Astrocyte of the spinal cord (primary cell): ENCODE measurements at regions not wholly inside any gene's neighbourhood (a gene's known extent, or its start where the extent isn't known, plus 50 kb on each side); places are given as distances from the start of the nearest gene placed in this dataset.

Experiments
- DNase-seq: peaks from one replicate; pipeline ENCODE4 v3.0.0; 2011; ENCODE audit warnings: low read depth, low spot score
- H3K4me3 ChIP-seq: 2 replicates; pipeline ENCODE4 v1.5.1; 2011; ENCODE audit warnings: low read depth, mild to moderate bottlenecking, low read length, moderate library complexity
- in situ Hi-C: cut with HindIII; loops from 2 replicates; pipeline ENCODE4 v1.10.0; 2017; ENCODE audit warnings: low sequenced_read_pairs
- TF ChIP-seq, protein P1 (sequence below): IDR thresholded peaks from 2 replicates; pipeline ENCODE4 v1.5.1; 2012; ENCODE audit warnings: low read depth, mild to moderate bottlenecking, low read length, inconsistent platforms

DNA sequence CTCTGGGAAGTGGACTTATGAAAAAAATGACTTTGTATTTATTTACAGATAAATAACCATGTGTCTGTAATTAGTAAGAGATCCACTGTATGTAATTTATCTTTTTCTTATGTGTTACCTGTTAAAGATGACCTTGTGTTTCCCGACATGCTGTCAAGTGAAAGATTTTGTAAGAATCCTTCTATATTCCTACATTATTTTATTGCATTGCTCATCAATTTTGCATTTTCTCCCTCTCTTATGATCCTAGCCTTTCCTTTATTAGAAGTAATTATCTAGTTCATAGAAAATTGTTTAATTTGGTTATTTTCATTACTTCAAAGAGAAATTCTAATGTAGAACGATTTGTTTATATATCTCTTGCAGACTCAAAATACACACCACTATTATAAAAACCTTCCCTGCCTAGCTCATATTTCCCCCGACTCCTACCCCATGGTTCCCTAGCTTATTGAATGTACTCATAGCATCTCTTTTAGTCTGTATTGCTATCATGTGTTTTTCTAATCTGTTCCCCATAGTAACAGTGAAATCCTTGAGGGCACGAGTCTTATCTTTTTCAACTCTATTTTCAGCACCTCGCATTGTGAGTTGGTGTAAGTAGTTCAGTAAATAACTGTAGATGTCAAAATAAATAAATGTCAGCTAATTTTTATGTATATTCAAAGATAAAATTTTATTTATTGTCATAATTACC, 774.4 kb downstream of the HDGFL1 start:
- TF ChIP-seq, protein P1, sequence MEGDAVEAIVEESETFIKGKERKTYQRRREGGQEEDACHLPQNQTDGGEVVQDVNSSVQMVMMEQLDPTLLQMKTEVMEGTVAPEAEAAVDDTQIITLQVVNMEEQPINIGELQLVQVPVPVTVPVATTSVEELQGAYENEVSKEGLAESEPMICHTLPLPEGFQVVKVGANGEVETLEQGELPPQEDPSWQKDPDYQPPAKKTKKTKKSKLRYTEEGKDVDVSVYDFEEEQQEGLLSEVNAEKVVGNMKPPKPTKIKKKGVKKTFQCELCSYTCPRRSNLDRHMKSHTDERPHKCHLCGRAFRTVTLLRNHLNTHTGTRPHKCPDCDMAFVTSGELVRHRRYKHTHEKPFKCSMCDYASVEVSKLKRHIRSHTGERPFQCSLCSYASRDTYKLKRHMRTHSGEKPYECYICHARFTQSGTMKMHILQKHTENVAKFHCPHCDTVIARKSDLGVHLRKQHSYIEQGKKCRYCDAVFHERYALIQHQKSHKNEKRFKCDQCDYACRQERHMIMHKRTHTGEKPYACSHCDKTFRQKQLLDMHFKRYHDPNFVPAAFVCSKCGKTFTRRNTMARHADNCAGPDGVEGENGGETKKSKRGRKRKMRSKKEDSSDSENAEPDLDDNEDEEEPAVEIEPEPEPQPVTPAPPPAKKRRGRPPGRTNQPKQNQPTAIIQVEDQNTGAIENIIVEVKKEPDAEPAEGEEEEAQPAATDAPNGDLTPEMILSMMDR: no peak
- no peak for DNase-seq
- in situ Hi-C loops: no loop called here

DNA sequence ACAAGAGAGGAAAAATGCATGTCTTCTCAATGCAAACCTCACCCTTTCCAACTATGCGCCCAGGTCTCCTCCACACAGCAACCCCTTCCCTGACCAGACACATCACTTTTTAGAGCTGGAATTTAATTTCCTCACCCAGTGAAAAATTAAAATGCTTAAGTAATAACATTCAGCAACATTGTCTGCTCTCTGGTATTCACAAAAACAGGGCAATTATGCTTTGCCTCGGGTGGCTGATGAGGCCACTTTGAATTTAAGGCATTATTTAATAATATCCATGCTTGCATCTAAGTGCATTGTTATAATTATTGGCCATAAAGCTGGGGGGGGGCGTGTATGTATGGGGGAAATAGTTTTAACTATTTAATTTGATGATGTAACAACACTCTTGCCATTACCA, 777.8 kb upstream of the NRSN1 start:
- H3K4me3 ChIP-seq: no peak overlapping the region
- no peak for DNase-seq
- TF ChIP-seq, protein P1: no peak
- in situ Hi-C loops: no loop called here

More for the DNA sequence above, 774.4 kb downstream of the HDGFL1 start:
- H3K4me3 ChIP-seq: no peak overlapping the region

DNA sequence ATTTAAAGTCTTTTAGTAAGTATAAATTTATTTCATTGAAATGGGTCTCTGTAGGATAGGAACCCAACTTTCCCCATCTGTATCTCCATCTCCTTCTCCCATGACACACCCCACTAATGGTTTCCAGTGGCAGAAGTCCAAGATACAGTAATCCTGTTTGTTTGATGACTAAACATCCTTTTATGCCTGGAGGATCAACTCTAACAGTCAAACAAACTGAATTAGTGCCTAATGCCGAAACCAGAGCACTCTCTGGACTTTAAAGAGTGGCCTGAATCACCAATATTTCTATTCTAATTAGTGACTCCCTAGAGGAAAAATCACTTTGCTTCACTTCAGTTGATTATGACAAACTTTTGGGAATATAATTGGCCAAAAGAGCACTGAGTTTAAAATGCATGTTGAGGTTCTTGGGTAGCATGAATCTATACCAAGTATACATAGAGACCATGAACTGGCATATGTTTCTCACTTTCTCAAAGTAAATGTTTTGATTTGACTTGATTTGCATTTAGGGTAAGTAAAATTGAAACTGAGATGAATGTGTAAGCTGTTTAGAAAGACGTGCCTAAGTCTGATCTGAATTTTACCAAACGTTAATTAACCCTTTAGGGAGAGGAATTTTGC, 776.4 kb upstream of the NRSN1 start:
- no peak overlapping the region for H3K4me3 ChIP-seq
- in situ Hi-C loops: no loop called here
- DNase-seq: peak; percentile 90
- TF ChIP-seq, protein P1: no peak

DNA sequence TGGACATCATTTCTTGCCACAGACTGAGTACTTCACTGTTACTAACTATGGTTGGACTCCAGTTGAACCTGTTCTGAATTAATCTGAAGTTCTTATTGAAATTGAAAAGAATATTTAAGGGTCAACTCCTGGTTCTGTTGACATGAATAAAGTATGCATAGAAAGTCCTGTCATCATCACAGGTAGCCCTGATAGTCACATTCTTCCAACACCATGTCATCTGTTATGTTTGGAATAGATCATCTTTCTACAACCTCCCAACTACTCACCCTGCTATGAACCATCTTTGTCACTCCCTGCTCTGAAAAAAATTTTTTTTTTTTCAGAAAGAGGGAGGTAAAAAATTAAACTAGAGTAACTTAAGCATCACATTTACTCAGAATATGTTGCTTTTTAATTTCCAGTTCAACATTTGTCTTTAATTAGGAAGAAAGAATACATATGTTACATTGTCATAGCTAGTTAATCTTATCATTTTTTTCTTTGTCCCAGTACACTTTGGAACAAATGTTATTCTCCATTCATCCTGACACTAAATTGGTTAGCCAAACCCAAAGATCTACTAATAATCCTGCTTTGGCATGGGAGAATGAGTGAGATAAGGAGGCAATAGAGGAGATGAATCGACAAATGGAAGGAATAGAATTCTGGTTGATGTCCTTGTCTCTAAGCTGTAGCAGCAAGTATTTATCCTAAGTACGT, 775.1 kb upstream of the NRSN1 start:
- TF ChIP-seq, protein P1: no peak
- in situ Hi-C loops: no loop called here
- DNase-seq: no peak
- no peak overlapping the region for H3K4me3 ChIP-seq

DNA sequence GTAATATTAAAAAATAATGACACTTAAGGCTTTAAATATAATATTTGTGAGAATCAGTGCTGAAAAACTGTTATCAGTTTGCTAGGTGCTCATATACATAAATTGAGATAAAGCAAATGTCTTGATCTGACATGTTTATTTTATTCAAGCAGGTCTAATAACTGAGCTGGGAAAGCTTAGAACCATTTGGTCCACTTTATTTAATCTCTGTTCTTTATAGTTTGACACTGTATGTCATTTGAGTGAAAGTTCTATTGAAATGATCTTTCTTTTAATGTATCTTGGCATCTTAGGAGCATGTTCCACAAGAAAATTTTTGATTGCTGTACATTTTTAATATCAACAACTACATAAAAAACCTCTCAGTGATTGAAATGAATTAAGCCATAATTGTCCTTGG, 772.0 kb upstream of the NRSN1 start:
- no peak overlapping the region for H3K4me3 ChIP-seq
- in situ Hi-C loops: no loop called here
- no peak for DNase-seq
- TF ChIP-seq, protein P1: no peak

DNA sequence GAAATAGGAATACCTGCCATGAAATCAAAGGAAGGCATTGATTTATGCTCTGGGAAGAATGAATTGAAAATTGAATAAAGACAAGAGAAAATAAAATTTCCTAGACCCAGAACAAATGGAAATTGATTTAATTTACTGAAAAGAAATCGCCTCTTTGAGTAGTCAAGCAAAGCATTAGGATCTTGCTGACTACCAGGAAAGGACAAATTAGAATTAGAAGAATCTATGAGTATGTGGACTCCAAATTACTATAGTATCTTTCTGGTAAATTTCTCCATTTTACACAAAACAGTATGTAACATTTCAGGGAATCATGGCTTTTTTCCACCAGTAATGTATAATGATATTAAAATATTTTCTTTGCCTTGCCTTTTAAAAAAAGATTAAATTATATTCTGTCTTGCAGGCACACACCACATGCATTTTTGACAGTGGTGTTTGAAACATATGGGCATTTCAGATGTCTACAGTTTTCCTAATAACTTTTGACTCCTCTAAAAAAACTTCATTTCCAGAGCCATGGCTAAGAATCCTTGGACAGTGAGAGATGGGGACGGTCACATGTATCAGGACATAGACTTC, 768.7 kb upstream of the NRSN1 start:
- in situ Hi-C loops: no loop called here
- no peak for DNase-seq
- H3K4me3 ChIP-seq: no peak overlapping the region
- TF ChIP-seq, protein P1: no peak
